ENCODE measurements at regions not wholly inside any gene's neighbourhood (a gene's known extent, or its start where the extent isn't known, plus 50 kb on each side); places are given as distances from the start of the nearest gene placed in this dataset.

- TF ChIP-seq, protein P1, sequence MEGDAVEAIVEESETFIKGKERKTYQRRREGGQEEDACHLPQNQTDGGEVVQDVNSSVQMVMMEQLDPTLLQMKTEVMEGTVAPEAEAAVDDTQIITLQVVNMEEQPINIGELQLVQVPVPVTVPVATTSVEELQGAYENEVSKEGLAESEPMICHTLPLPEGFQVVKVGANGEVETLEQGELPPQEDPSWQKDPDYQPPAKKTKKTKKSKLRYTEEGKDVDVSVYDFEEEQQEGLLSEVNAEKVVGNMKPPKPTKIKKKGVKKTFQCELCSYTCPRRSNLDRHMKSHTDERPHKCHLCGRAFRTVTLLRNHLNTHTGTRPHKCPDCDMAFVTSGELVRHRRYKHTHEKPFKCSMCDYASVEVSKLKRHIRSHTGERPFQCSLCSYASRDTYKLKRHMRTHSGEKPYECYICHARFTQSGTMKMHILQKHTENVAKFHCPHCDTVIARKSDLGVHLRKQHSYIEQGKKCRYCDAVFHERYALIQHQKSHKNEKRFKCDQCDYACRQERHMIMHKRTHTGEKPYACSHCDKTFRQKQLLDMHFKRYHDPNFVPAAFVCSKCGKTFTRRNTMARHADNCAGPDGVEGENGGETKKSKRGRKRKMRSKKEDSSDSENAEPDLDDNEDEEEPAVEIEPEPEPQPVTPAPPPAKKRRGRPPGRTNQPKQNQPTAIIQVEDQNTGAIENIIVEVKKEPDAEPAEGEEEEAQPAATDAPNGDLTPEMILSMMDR (IDR thresholded peaks at IDR 0.05), result no peak
- TF ChIP-seq POLR2A (IDR thresholded peaks at IDR 0.05) (no peak), POLR2AphosphoS5 (IDR thresholded peaks at IDR 0.05) (no peak)
Observed at GRCh38 chr16:54720259-54720658, 210.4 kb upstream of the IRX5 start.

All from suprapubic skin (tissue), 4 donors.